ENCODE measurements at regions not wholly inside any gene's neighbourhood (a gene's known extent, or its start where the extent isn't known, plus 50 kb on each side); places are given as distances from the start of the nearest gene placed in this dataset.
"Not testable (repeated sequence)": the region's sequence is repeated elsewhere in the genome, so short reads cannot be mapped to it uniquely, and the experiment has no call there.

DNA sequence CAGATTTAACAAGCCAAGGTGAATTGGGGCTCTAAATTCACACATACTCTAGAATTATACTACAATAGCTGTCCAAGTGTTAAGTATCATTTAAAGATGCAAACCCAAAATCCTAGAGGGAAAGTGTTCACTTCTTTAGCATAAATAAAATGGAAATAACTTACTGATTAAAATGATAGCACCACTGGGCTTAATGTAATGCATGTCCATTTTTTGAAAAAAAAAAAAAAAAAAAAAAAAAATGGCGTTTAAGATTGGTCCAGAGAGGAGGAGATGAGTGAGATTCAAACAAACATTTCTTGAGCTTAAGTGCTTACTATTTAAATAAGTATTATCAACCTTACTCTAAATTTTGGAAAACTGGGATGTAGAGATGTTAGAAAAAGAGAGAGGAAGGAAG lies 251.5 kb upstream of the CWC22 start:
- DNase-seq, result no peak

- DNase-seq, result no peak
Observed at GRCh38 chr2:180258041-180258537, 251.0 kb upstream of the CWC22 start.

GRCh38 chr2:180257247-180257646 lies 250.2 kb upstream of the CWC22 start:
- no peak for DNase-seq

GRCh38 chr2:180255981-180256380 lies 248.9 kb upstream of the CWC22 start:
- DNase-seq, result no peak

DNA sequence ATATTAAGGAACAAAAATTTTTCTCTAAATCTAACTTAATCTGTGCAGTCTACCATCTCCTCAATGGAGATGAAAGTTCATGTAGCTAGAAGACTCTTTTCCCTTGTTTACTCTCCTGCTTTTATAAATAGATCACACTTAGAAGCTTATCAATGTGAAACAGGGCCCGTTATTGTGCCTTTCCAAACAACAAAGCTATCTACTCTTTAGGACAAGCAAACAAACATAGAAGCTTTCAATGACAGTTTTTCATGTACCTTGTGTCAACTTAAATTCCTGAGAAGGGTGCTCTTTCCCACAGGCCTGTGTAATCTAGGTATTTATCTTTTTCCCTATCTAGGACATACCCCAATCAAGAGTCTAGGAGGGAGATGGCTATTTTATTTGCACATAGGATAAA lies 247.8 kb upstream of the CWC22 start:
- no peak for DNase-seq

GRCh38 chr2:180247658-180248057 lies 240.6 kb upstream of the CWC22 start:
- DNase-seq, result no peak

- no peak for DNase-seq
Observed at GRCh38 chr2:180246268-180246667, 239.2 kb upstream of the CWC22 start.

DNA sequence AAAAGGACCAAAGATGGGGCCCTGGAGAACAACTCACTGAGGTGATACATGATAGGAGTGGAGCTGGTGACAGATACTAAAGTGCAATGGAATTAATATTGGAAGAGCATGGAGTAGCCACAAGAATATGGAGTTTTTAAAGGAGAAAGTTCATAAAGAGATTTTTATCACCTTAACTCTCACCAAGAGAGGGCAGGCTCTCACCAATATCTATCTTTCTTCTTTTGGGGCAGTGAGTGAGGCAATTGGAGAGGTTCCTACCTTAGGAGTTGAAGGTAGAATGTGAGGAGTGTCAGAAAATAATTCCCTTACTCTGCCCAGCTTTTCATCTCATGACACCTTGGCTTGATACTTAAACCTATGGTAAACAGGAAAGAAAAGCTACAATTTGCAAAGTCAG lies 233.7 kb upstream of the CWC22 start:
- no peak for DNase-seq

GRCh38 chr2:180238729-180239128 lies 231.6 kb upstream of the CWC22 start:
- DNase-seq, result no peak

DNA sequence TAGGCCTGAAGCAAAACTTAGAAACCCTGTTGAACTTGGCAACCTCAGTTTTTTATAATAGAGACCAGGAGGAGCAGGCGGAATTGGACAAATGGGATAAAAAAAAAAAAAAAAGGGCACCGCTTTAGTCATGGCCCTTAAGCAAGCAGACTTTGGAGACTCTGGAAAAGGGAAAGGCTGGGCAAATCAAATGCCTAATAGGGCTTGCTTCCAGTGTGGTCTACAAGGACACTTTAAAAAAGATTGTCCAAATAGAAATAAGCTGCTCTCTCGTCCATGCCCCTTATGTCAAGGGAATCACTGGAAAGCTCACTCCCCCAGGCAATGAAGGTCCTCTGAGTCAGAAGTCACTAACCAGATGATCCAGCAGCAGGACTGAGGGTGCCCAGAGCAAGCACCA lies 229.0 kb upstream of the CWC22 start:
- not testable (repeated sequence) for DNase-seq

DNA sequence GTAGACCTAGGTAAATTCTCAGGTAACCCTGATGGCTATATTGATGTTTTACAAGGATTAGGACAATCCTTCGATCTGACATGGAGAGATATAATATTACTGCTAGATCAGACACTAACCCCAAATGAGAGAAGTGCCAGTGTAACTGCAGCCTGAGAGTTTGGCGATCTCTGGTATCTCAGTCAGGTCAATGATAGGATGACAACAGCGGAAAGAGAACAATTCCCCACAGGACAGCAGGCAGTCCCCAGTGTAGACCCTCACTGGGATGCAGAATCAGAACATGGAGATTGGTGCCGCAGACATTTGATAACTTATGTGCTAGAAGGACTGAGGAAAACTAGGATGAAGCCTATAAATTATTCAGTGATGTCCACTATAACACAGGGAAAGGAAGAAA lies 228.4 kb upstream of the CWC22 start:
- DNase-seq, result not testable (repeated sequence)

DNA sequence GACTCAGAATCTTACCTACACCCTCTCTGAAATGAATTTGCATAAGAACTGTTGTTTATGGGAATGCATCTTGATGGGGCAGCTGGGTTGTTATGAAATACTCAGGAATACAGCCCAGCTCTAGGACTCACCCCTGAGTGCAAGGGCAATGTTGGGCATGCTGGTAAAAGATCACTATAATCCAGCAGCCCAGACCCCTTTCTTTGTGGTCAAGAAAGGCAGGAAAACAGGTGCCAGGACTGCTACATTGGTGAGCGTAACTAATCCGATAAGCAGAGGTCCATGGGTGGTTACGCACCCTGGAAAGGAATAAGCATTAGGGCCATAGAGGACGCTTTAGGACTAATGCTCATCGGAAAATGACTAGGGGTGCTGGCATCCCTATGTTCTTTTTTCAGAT lies 227.9 kb upstream of the CWC22 start:
- not testable (repeated sequence) for DNase-seq

GRCh38 chr2:180231015-180231414 lies 223.9 kb upstream of the CWC22 start:
- no peak for DNase-seq

- DNase-seq, result no peak
Observed at GRCh38 chr2:180227461-180227860, 220.4 kb upstream of the CWC22 start.

- DNase-seq, result no peak
Observed at GRCh38 chr2:180225118-180225517, 218.0 kb upstream of the CWC22 start.

DNA sequence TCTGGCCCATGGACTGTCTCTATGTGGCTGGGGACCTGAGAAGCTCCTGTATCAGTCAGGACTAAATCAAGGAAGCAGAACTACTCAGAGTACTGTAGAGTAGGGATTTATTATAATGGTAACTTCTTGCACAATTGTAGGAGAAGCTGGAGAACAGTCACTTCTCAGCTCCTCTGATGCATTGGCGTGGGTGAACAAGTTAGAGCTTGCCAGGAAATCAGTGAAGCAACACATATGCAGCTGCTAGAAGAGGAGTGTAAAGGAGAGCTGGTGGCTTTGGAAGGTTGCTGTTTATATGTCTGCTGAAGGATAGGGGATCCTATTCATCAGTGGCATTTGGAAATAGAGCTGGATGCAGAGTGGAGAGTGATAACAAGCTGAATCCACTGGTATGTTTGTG lies 215.5 kb upstream of the CWC22 start:
- DNase-seq, result no peak

- no peak for DNase-seq
Observed at GRCh38 chr2:180219491-180219890, 212.4 kb upstream of the CWC22 start.

DNA sequence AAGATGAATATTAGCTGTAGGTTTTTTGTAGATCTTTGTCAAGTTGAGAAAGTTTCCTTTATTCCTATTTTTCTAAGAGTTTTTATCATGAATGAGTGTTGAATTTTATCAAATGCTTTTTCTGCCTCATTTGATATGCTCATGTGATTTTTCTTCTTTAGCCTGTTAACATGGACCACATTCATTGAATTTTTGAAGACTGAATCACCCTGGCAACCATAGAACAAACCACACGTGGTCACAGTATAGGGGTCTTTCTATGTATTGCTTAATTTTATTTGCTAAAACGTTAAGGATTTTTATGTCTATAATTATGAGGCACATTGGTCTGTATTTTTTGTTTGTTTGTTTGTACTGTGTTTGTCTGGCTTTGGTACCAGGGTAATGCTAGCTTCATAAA lies 201.7 kb upstream of the CWC22 start:
- no peak for DNase-seq

- DNase-seq, result no peak
Observed at GRCh38 chr2:180205621-180206235, 198.6 kb upstream of the CWC22 start.

GRCh38 chr2:180203972-180204371 lies 196.9 kb upstream of the CWC22 start:
- no peak for DNase-seq

GRCh38 chr2:180202467-180202951 lies 195.4 kb upstream of the CWC22 start:
- no peak for DNase-seq

- DNase-seq, result no peak
Observed at GRCh38 chr2:180196419-180196977, 189.4 kb upstream of the CWC22 start.

DNA sequence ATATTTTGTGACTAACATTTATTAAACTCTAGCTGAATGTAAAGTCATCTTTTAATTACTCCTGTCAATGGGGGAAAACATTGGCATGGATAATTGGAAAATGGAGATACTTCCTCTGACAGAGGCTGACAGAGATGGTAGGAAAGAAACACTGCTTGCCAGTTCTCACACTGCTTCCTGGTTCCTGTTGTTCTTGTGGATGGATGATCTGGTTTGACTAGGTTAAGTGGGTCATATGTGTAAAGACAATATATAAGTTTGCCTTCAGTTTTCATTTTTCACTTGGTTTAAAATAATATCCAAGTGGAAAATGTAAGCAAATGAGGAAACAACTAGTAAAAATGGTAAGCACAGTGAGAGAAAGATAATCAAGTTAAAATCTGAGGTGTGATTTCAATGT lies 188.8 kb upstream of the CWC22 start:
- no peak for DNase-seq

DNA sequence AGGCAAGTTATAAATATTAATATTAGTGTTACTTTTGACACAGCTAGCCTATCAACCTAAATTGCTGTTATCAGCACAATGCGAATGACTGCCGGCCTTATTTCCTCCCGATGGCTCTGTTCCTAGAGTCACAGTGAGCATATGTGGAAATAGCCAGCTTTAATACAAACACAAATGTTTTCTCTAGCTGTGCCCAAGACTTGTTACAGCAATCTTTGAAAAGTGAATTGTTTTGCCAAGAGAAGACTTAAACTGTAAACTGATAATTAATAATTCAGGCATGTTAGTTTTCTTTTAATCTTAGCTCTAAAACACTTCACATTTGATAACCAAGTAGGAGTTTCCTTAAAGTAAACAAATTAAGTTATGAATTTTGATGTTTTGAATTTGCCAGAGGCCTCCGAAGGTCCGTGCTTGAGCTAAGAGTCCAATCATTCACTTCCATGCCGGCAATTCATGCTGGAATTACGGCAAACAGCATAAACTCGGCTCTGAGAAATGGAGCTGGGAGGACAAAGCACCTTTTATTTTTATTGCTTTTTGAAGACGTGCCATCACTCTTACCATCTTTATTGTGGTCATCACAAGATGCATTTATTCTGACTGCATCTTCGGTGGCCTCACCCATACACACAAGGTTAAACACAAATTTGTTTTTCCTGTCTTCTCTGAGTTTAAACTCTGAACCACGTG lies 184.5 kb upstream of the CWC22 start:
- DNase-seq, result no peak

Measured in activated CD8-positive, alpha-beta memory T cell treated with anti-CD3 and anti-CD28 coated beads for 24 hours (primary cell).